ENCODE measurements at regions not wholly inside any gene's neighbourhood (a gene's known extent, or its start where the extent isn't known, plus 50 kb on each side); places are given as distances from the start of the nearest gene placed in this dataset.

GRCh38 chr9:86771420-86771819 is 175.9 kb downstream of the GAS1 start:
- Histone ChIP-seq H3K9me2 (ENCODE audit: insufficient read depth, low read length) (no peaks in the 10 kb centered on the region), H3K9me3 (ENCODE audit: low read length) (no peaks in the 10 kb centered on the region), H2AFZ (ENCODE audit: low read depth, low read length) (no peak overlapping the region), H3K4me2 (ENCODE audit: low read length) (no peak overlapping the region), H3K9ac (ENCODE audit: low read length) (no peak overlapping the region), H3K79me2 (replicated peaks; ENCODE audit: insufficient read depth, low read length) (no peaks in the 10 kb centered on the region), H3F3A (ENCODE audit: insufficient read depth, low read length, poor library complexity, severe bottlenecking) (no peaks in the 10 kb centered on the region), H4K20me1 (ENCODE audit: insufficient read depth) (no peaks in the 10 kb centered on the region), H3K4me3 (ENCODE audit: low read length) (no peak overlapping the region), H3K27me3 (ENCODE audit: insufficient read depth, low read depth, low read length) (no peaks in the 10 kb centered on the region), H3K36me3 (ENCODE audit: insufficient read depth, low read length) (no peaks in the 10 kb centered on the region), H3K27ac (ENCODE audit: low read length) (no peak overlapping the region)
- TF ChIP-seq, protein P1, sequence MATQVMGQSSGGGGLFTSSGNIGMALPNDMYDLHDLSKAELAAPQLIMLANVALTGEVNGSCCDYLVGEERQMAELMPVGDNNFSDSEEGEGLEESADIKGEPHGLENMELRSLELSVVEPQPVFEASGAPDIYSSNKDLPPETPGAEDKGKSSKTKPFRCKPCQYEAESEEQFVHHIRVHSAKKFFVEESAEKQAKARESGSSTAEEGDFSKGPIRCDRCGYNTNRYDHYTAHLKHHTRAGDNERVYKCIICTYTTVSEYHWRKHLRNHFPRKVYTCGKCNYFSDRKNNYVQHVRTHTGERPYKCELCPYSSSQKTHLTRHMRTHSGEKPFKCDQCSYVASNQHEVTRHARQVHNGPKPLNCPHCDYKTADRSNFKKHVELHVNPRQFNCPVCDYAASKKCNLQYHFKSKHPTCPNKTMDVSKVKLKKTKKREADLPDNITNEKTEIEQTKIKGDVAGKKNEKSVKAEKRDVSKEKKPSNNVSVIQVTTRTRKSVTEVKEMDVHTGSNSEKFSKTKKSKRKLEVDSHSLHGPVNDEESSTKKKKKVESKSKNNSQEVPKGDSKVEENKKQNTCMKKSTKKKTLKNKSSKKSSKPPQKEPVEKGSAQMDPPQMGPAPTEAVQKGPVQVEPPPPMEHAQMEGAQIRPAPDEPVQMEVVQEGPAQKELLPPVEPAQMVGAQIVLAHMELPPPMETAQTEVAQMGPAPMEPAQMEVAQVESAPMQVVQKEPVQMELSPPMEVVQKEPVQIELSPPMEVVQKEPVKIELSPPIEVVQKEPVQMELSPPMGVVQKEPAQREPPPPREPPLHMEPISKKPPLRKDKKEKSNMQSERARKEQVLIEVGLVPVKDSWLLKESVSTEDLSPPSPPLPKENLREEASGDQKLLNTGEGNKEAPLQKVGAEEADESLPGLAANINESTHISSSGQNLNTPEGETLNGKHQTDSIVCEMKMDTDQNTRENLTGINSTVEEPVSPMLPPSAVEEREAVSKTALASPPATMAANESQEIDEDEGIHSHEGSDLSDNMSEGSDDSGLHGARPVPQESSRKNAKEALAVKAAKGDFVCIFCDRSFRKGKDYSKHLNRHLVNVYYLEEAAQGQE (IDR thresholded peaks at IDR 0.05; ENCODE audit: borderline replicate concordance) = no peak
- TF ChIP-seq EP300 (conservative IDR thresholded peaks at IDR 0.05; ENCODE audit: poor library complexity, severe bottlenecking) = no peak
- TF ChIP-seq POLR2AphosphoS5 (IDR thresholded peaks at IDR 0.05) = no peak
- no peak for TF ChIP-seq EZH2 (IDR thresholded peaks at IDR 0.05; ENCODE audit: borderline replicate concordance, insufficient read depth, low read length, poor library complexity, severe bottlenecking)
- TF ChIP-seq CTCF (IDR thresholded peaks at IDR 0.05; ENCODE audit: poor library complexity, severe bottlenecking) = no peak
- no peak for TF ChIP-seq TAF1 (IDR thresholded peaks at IDR 0.05; ENCODE audit: low read depth)
- no peak for TF ChIP-seq RAD21 (conservative IDR thresholded peaks at IDR 0.05)
- TF ChIP-seq SMC3 (conservative IDR thresholded peaks at IDR 0.05; ENCODE audit: poor library complexity) = no peak
- TF ChIP-seq MXI1 (conservative IDR thresholded peaks at IDR 0.05; ENCODE audit: poor library complexity, severe bottlenecking) = no peak

DNA sequence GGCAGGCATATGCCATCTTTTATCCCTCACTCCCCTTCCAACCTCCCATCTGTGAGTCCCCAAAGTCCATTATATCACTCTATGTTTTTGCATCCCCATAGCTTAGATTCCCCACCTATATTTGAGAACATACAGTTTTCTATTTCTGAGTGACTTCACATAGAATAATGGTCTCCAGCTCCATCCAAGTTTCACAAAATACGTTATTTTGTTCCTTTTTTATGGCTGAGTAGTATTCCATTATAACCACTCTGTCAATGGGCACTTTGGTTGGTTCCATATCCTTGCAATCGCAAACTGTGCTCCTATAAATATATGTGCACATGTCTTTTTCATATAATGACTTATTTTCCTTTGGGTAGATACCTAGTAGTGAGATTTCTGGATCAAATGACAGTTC is 178.6 kb downstream of the GAS1 start:
- no peak overlapping the region for H2AFZ ChIP-seq (ENCODE audit: low read depth, low read length)
- H3K4me2 ChIP-seq (ENCODE audit: low read length) = no peak overlapping the region
- H3K9ac ChIP-seq (ENCODE audit: low read length) = no peak overlapping the region
- no peak overlapping the region for H3K27ac ChIP-seq (ENCODE audit: low read length)
- H3K9me3 ChIP-seq (ENCODE audit: low read length) = no peaks in the 10 kb centered on the region
- no peak overlapping the region for H3K4me3 ChIP-seq (ENCODE audit: low read length)
- H3K27me3 ChIP-seq (ENCODE audit: insufficient read depth, low read depth, low read length) = no peaks in the 10 kb centered on the region
- H3F3A ChIP-seq (ENCODE audit: insufficient read depth, low read length, poor library complexity, severe bottlenecking) = no peaks in the 10 kb centered on the region
- no peaks in the 10 kb centered on the region for H4K20me1 ChIP-seq (ENCODE audit: insufficient read depth)
- no peaks in the 10 kb centered on the region for H3K9me2 ChIP-seq (ENCODE audit: insufficient read depth, low read length)
- no peaks in the 10 kb centered on the region for H3K36me3 ChIP-seq (ENCODE audit: insufficient read depth, low read length)
- no peak for TF ChIP-seq CTCF (IDR thresholded peaks at IDR 0.05; ENCODE audit: poor library complexity, severe bottlenecking)
- TF ChIP-seq MXI1 (conservative IDR thresholded peaks at IDR 0.05; ENCODE audit: poor library complexity, severe bottlenecking) = no peak
- no peak for TF ChIP-seq SMC3 (conservative IDR thresholded peaks at IDR 0.05; ENCODE audit: poor library complexity)
- TF ChIP-seq POLR2AphosphoS5 (IDR thresholded peaks at IDR 0.05) = no peak
- no peak for TF ChIP-seq EP300 (conservative IDR thresholded peaks at IDR 0.05; ENCODE audit: poor library complexity, severe bottlenecking)
- TF ChIP-seq, protein P1 (IDR thresholded peaks at IDR 0.05; ENCODE audit: borderline replicate concordance) = no peak
- no peak for TF ChIP-seq RAD21 (conservative IDR thresholded peaks at IDR 0.05)
- TF ChIP-seq EZH2 (IDR thresholded peaks at IDR 0.05; ENCODE audit: borderline replicate concordance, insufficient read depth, low read length, poor library complexity, severe bottlenecking) = no peak
- no peak for TF ChIP-seq TAF1 (IDR thresholded peaks at IDR 0.05; ENCODE audit: low read depth)
- no peaks in the 10 kb centered on the region for H3K79me2 ChIP-seq (replicated peaks; ENCODE audit: insufficient read depth, low read length)

Measured in neural cell (in vitro differentiated cells).